IPS DF 4.7 (cell line): ENCODE measurements at regions not wholly inside any gene's neighbourhood (a gene's known extent, or its start where the extent isn't known, plus 50 kb on each side); places are given as distances from the start of the nearest gene placed in this dataset.
"Not testable (repeated sequence)": the region's sequence is repeated elsewhere in the genome, so short reads cannot be mapped to it uniquely, and the experiment has no call there.

Experiments
- DNase-seq: peaks from one replicate; pipeline ENCODE4 v3.0.0-alpha.2; 2013; ENCODE audit warnings: low spot score; ENCODE audit errors: extremely low read depth

DNA sequence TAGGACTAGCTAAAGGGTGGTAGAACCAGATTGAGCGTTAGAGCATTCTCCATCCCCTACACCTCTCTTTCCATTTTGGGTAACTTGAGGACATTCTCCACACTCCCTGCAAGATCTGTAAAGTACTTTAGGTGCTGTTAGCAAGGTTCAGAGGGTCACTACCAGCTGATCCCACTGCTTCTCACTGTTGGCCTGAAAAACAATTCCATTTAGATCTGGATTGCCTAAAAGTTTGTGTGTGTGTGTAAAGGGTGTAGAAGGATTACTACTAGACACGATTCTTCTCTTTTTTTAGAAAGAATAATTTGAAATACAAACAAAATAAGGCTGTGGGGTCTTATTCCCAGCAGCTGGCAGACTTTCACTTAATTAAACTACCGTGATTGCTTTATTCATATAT, 95.1 kb upstream of the TMEM178A start:
- no peak for DNase-seq

DNA sequence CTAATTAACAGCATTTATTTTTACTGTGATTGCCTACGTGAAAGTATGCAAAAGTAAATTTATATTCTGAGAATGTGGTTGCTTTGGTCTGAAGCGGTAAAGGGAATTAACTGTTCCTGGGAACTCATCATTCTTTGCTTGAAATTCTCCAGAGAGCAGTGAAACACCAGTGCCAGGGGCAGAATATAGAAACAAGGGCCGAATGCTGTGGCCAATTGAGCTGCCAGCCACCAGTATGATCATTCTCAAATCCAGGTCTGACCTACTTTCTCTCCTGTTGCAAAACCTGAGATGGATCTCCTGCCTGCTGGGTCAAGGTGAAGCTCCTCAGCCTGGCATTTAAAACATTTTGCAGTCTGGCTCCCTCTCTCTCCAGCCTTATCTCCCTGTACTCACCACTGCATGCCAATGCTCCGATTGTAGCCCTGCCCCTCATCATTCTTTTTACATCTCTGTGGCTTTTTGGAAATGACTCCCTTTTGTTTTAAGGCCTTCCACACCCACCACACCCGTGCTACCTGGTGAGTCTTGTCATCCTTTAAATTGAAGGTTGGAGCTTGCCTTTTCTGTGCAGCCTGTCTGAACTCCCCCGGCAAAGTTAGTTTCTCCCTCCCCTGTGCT, 94.5 kb upstream of the TMEM178A start:
- DNase-seq, result no peak

DNA sequence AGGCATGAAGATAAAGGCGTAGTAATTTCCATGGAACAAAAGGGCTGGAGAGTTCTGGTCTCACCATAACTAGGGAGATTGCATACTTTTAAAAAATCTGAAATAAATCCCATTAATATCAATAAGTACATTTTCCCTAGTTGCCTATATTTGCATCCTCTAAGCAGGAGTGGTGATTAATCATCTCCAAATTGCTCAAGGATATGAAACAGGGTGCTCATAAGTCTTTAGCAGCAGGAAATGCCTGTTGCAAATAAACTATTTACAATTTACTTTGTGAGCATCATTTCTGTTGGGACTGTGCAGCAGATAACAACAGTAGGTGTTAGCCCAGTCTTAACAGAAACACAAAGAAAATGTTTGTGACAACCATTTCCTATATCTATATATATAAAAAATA, 92.4 kb upstream of the TMEM178A start:
- no peak for DNase-seq

DNA sequence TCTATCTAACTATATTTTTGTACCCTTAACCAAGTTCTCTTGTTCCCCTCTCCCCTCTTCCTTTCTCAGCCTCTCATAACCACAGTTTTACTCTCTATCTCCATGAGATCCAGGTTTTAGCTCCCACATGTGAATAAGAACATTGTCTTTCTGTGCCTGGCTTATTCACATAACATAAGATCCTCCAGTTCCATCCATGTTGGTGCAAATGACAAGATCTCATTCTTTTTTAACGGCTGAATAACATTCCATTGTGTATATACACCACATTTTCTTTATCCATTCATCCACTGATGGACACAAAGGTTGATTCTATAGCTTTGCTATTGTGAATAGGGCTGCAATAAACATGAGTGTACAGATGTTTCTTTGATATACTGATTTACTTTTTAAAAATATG, 83.9 kb upstream of the TMEM178A start:
- DNase-seq, result no peak

DNA sequence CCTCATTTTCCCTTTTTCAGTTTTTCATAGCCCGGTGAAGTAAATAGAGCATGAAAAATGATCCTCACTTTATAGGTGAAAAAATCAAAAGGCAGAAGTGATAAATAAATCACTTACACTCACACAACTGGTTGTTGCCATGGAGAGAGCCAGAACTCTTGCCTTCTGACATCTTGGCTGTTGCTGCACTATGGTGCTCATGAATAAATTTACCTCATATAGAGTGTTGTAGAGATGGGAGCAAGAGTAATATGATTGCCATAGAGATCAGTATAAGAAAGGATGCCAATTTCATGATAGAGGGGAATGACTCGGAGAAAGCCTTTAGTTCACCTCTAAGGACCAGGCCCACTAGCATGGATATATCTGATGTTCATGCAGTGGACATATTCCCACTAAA, 82.5 kb upstream of the TMEM178A start:
- no peak for DNase-seq

DNA sequence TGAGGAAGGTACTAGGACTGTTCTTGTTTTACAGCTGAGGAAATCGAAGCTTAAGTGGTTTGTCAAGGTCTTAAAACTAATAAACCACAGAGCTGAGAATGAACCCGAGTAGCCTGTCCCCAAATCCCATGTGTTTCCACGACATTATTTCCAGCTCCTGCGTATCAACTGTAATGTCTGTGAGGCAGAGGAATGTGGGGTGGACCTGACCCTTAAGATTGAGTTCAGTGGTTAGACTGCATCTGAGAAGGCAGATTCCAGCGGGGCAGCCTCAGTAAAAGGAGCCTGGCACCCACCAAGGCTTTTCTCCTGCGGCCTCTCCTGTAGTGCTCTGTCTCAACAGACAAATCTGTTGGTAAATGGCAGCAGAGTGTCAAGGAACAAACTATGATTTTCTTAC, 81.9 kb upstream of the TMEM178A start:
- DNase-seq, result no peak

DNA sequence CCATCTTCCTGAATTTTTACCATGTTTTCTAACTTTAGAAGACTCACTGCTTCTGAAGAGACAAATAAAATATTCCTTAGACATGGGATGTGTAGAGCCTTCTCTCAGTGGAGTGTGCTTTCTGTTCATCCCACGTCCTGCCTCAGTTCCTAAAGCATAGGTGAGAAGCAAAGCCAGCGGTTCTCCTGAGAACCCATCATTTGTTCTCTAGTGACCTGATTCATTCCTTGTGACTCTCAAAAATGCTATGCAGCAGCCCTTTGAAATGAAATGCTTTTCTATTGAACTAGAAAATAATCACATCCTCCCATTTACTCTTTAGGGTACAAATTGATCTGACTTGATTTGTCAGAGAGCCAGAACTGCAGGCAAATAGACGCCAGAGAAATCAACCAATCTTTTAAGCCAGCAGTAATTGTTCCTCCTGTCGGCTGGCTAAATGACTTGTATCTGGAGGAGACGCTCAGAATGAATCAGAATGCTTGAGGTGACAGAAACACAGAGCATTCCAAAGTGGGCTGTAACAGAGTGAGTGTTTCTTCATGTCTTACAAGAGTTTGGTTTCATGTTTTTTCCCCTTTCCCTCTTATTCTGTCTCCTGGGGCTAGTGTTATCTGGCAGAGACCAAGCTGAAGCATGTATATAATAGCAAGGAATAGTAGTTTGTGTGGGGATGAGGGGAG, 81.3 kb upstream of the TMEM178A start:
- no peak for DNase-seq

DNA sequence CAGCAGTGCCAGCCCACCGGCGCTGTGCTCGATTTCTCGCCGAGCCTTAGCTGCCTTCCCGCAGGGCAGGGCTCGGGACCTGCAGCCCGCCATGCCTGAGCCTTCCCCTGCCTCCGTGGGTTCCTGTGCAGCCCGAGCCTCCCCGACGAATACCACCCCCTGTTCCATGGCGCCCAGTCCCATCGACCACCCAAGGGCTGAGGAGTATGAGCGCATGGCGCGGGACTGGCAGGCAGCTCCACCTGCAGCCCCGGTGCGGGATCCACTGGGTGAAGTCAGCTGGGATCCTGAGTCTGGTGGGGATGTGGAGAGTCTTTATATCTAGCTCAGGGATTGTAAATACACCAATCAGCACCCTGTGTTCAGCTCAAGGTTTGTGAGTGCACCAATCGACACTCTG, 80.2 kb upstream of the TMEM178A start:
- DNase-seq, result not testable (repeated sequence)

DNA sequence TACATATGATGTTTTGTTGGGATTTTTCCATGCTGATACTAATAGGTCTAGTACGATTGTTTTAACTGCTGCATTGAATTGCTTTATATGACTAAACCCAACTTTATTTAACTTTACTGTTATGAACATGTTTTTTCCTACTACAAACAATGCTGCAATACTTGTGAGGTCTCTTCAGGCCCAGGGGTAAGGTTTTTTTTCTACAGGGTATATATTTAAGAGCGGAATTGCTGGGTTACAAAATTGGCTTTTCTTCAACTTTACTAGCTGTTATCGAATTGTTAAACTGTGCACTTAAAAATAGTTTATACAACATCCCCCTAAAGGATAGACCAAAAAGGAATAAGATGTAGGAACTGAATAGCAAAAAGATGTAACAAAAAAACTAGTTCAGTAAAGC, 78.5 kb upstream of the TMEM178A start:
- no peak for DNase-seq

DNA sequence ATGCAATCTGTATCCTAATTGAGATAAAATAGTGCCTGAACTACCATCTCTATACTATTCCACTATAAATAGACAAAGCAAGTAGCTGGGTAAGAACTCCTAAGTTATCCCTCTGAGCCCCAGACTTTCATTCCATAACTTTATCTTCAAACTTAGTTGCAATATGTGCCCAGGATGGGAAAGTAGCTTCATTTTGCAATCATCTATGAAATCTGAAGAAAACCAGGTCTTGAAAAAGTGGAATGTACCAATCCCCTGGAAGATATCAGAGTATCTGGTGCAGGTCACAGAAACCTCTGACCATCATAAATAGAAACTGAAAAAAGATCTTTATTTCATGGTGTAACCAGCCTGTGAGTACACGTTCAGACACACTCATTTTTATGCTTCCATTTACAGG, 78.1 kb upstream of the TMEM178A start:
- DNase-seq, result no peak

DNA sequence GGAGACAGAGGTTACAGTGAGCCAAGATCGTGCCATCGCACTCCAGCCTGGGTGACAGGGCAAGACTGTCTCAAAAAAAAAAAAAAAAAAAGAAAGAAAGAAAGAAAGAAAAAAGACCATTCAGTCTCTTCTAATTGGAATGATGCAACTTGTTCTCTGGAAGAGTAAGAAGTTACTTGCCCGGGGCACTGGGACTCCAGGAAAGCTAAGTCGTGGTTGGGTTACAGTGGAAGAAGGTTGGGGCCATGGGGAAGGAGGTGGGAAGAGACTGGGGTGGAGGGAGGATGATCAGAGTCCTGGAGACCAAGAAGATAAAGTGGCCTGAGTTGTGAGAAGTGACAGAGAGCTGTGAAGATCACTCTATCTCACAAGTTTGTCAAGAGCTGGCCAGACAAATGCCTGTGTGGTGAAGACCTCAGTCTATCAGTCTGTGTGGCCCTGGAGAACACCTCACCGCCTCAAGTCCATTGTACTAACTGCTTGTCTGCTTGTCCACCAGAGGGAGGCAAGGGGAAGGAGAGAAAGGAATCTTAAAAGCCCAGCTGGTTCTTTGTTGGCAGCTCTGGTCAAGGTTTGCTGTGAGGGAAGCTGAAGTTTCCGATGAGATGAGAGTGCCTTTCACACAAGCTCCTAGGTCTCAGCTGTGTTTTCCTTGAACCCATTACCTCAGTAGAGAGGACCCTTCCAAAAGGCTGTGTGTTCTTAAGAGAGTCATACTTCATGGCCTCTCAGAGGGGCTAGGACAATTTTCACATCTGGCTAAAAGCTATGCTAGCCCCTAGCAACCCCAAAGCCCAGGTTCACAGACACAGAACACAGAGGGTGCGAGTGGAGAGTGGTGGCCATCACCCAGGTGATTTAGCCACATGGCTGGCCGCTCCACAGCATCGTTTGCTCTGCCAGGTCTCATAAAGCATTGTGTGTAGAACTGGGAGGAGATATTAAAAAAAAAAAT, 72.0 kb upstream of the TMEM178A start:
- DNase-seq, result no peak

DNA sequence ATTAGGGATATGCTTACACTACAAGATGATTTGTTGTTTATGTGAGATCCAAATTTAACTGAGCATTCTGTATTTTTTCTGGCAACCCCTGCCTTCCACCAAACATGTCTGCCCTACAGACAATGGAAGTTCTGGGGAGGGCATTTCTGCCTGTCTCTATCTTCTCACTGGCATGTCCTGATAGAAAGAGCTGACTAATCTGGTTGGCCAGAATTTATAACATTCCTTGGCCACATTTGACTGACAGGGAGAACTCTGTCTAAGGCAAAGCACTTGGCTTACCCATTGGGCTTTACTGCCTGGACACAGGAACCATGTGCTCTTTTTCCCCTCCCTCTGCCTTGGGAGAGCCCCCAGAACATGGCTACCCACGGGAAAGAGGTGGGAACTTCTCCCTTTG, 70.6 kb upstream of the TMEM178A start:
- no peak for DNase-seq

DNA sequence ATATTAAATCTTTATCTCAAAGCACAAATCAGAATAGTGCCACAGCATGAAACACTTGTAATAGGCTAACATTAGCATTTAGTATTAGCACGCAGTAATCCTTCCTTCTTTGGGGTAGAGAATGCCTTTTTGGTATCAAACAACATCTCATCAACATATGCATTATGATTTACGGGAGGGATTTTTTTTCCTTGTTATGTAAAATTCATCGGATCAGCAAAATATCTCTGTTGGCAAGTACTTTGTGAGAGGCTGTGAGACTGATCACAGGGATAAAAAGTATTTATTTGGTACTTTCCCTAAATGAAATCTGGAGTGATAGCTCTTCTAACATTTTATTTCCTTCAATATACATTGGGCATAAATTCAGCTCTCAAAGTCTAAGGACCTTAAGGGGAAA, 68.4 kb upstream of the TMEM178A start:
- DNase-seq, result no peak

DNA sequence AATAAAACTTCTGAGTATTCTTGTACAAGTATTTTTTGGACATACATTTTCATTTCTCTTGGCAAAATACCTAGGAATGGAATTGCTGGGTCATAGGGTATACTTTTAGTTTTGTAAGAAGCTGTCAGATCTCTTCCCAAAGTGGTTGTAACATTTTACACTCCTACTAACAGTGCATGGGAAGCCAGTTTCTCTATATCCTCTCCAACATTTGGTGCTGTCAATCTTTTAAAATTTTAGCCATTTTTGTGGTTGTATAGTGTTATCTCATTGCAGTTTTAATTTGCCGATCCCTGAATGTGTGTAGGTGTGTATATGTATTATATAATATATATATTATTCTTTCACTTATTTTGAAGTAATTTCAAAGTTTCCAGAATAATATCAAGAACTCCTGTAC, 63.1 kb upstream of the TMEM178A start:
- DNase-seq, result no peak

DNA sequence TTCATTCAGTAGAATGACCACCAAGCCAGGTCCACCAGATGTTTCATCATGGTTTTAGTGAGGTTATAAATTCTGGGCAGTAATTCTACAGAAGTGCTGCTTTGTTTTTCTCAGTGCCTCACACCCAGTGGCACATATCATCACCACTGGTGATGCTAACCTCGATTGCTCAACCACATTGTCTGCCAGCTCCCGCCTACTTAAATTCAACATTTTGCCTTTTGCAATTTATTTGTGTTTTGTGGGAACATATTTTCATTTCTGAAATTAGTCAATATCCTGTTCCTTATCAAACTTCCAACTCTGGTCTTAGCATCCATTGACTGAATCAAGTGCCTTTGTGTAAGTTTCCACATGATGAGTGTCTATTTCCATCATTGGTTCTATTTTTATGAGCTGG, 62.3 kb upstream of the TMEM178A start:
- DNase-seq, result no peak

DNA sequence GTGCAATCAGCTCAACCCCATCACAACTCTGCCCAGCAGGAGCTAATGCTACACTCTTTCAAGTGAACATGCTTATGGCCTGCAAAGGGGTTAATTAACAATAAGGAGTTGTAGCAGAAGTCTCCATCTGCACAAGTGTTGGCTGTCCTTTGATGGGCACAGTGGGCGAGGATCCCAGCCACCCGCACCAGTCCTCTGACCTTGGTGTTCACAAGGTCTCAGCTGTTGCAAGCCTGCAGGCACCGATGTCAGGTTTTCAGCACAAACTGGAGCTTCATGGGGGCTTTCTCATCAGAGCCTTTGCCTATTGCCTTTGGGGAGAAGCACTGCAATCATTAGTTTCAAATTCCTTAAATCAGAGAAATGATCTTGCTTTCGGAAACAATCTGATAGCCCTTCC, 60.9 kb upstream of the TMEM178A start:
- no peak for DNase-seq

DNA sequence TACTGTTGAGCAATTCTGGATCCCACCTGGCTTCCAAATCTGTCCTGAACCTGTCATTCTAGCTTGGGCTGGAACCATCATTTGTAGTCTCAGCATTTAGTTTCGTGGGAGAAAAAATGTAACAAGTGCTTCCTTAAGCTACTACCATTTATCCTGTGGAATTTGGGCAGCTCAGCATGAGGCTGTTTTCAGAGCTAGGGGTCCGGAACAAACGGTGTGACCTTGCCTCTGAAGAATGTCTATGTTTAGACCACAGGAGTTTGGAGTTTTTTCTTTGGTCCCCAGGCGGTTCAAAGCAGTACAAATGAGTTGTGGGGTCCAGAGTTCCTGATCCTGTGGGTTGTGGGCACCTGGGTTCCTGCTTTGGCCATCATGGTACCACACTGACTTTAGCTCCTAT, 59.1 kb upstream of the TMEM178A start:
- no peak for DNase-seq

DNA sequence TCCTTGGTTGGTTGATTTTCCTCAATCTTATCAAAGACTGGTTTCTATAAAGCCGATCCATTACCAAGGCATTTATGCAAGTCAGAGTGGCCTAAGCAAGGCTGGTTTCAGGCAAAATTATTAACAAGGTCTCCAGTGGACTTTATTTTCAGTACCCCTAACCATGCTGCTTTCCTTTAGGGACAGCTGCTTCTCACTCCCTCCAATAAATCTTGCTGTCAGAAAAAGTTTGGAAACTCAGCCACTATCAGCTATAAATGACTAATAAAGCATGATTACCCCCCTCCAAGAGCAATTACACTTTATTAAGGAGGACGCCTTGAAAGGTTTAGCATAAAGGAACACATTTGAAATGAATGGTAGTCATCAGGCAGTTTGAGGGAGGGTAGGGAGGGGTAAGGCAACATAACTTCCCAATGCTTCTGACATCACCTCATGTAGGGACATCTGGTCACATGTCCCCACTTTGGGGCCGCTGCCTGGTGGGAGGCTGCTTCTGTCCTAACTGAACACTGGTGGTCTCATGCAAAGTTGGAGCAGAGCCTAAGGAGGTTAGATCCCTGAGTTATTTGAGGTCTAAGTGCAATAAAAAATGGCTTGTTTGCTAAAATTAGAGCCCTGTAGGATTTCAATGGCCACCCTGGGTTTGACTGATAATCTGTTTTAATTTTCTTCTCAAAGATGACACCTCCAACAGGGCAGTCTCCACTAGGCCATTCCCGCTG, 58.0 kb upstream of the TMEM178A start:
- no peak for DNase-seq

DNA sequence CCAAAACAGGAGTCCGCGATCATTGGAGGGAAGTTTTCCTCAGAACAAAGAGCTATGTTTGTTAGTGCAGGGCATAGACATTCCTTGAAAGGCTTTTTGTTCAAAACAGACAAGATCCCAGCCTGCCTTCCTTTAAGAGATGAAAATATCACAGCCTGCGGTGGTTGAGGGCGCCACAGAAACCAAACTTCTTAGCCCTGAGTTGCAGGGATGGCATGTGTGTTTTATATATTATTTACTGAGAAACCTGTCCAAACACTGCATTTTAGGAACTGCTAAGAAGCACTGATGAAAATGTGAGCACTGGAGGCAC, 57.5 kb upstream of the TMEM178A start:
- no peak for DNase-seq

DNA sequence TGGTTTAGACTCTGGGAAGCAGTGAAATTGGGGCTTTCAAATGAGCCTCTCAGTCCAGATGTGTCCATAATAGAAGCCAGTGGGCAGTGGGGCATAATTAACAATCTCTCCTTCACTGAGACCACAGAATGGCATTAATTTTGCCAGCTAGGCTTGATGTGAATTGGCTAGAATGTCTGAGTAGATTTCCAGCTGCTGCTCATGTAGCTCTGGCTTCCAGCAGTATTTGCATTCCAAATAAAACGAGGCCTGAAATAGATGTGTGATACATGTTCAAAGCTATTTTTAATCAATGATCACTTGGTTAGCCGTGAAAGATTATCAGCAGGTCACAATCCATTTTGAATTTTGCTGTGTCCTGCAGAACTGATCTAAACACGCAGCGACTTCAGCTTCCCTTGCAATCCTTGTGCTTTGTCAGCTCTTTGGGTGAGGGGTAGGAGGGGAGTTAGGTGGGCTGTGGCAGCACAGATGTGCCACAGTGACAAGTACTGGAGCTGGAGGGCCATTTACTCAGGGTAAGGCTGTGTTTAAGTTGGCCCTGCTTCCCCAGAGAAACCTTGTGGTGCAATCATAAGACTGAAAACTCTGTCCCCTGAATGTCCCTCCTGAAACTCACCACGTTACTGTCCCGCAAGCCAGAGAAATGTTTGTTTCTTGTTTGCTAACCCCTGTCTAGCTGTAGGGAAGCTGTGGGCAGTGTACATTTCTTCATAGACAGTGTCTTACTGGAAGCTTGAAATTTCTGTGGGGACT, 56.9 kb upstream of the TMEM178A start:
- DNase-seq, result no peak

DNA sequence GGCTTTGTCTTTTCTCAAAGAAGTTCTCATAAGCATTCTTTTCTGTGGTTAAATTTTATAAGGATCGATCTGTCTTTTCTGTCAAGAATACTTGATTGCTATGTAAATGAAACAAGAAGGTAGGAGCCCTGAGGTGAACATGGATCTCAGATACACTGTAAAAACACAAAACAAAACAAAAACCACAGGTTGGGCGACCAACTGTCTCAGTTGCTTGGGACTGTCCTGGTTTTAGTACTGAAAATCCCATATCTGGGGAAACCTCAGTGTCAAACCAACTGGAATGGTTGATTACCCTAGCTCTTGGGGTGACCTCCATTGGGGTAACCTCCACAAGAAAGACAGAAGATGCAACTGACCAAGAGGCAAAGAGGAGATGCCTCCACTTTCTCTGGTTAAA, 55.8 kb upstream of the TMEM178A start:
- no peak for DNase-seq
